ENCODE measurements at regions not wholly inside any gene's neighbourhood (a gene's known extent, or its start where the extent isn't known, plus 50 kb on each side); places are given as distances from the start of the nearest gene placed in this dataset.

GRCh38 chr13:33462109-33462508 lies 176.6 kb upstream of the STARD13 start:
- Histone ChIP-seq H2AFZ (no peak overlapping the region), H3K4me2 (ENCODE audit: low read length) (no peak overlapping the region), H3K9me3 (ENCODE audit: control insufficient read depth, low read length) (no peaks in the 10 kb centered on the region), H3K79me2 (no peaks in the 10 kb centered on the region), H3K27me3 (ENCODE audit: control insufficient read depth, insufficient read depth, low read length) (no peaks in the 10 kb centered on the region), H3K27ac (no peak overlapping the region), H3K4me1 (no peaks in the 10 kb centered on the region), H3K36me3 (ENCODE audit: control insufficient read depth, insufficient read depth, low read length) (no peaks in the 10 kb centered on the region), H3K4me3 (ENCODE audit: low read depth, low read length) (no peak overlapping the region), H3K9ac (no peak overlapping the region)
- TF ChIP-seq CTCF (IDR thresholded peaks at IDR 0.05): no peak

- Histone ChIP-seq H3K27me3 (ENCODE audit: control insufficient read depth, insufficient read depth, low read length) (no peaks in the 10 kb centered on the region), H3K9ac (no peak overlapping the region), H3K4me3 (ENCODE audit: low read depth, low read length) (no peak overlapping the region), H3K4me1 (no peaks in the 10 kb centered on the region), H3K9me3 (ENCODE audit: control insufficient read depth, low read length) (no peaks in the 10 kb centered on the region), H3K27ac (no peak overlapping the region), H3K36me3 (ENCODE audit: control insufficient read depth, insufficient read depth, low read length) (no peaks in the 10 kb centered on the region), H3K79me2 (no peaks in the 10 kb centered on the region), H3K4me2 (ENCODE audit: low read length) (no peak overlapping the region), H2AFZ (no peak overlapping the region)
- no peak for TF ChIP-seq CTCF (IDR thresholded peaks at IDR 0.05)
Measured at GRCh38 chr13:33464345-33464744, 178.8 kb upstream of the STARD13 start.

- no peak for TF ChIP-seq CTCF (IDR thresholded peaks at IDR 0.05)
- no peak overlapping the region for H3K4me2 ChIP-seq (ENCODE audit: low read length)
- no peaks in the 10 kb centered on the region for H3K4me1 ChIP-seq
- H3K27me3 ChIP-seq (ENCODE audit: control insufficient read depth, insufficient read depth, low read length): no peaks in the 10 kb centered on the region
- no peak overlapping the region for H3K4me3 ChIP-seq (ENCODE audit: low read depth, low read length)
- no peak overlapping the region for H2AFZ ChIP-seq
- H3K27ac ChIP-seq: no peak overlapping the region
- H3K36me3 ChIP-seq (ENCODE audit: control insufficient read depth, insufficient read depth, low read length): no peaks in the 10 kb centered on the region
- no peaks in the 10 kb centered on the region for H3K9me3 ChIP-seq (ENCODE audit: control insufficient read depth, low read length)
- H3K9ac ChIP-seq: no peak overlapping the region
- no peaks in the 10 kb centered on the region for H3K79me2 ChIP-seq
Measured at GRCh38 chr13:33466262-33466661, 180.7 kb upstream of the STARD13 start.

- Histone ChIP-seq H3K27me3 (ENCODE audit: control insufficient read depth, insufficient read depth, low read length) (no peaks in the 10 kb centered on the region), H3K4me1 (no peaks in the 10 kb centered on the region), H3K4me2 (ENCODE audit: low read length) (no peak overlapping the region), H2AFZ (no peak overlapping the region), H3K9ac (no peak overlapping the region), H3K4me3 (ENCODE audit: low read depth, low read length) (no peak overlapping the region), H3K36me3 (ENCODE audit: control insufficient read depth, insufficient read depth, low read length) (no peaks in the 10 kb centered on the region), H3K79me2 (no peaks in the 10 kb centered on the region), H3K9me3 (ENCODE audit: control insufficient read depth, low read length) (no peaks in the 10 kb centered on the region), H3K27ac (no peak overlapping the region)
- TF ChIP-seq CTCF (IDR thresholded peaks at IDR 0.05): no peak
Measured at GRCh38 chr13:33467556-33467955, 182.0 kb upstream of the STARD13 start.

- no peak overlapping the region for H3K9ac ChIP-seq
- no peaks in the 10 kb centered on the region for H3K9me3 ChIP-seq (ENCODE audit: control insufficient read depth, low read length)
- no peaks in the 10 kb centered on the region for H3K27me3 ChIP-seq (ENCODE audit: control insufficient read depth, insufficient read depth, low read length)
- no peak overlapping the region for H3K4me3 ChIP-seq (ENCODE audit: low read depth, low read length)
- no peak overlapping the region for H2AFZ ChIP-seq
- no peak for TF ChIP-seq CTCF (IDR thresholded peaks at IDR 0.05)
- H3K4me2 ChIP-seq (ENCODE audit: low read length): no peak overlapping the region
- H3K27ac ChIP-seq: no peak overlapping the region
- no peaks in the 10 kb centered on the region for H3K79me2 ChIP-seq
- H3K36me3 ChIP-seq (ENCODE audit: control insufficient read depth, insufficient read depth, low read length): no peaks in the 10 kb centered on the region
- H3K4me1 ChIP-seq: no peaks in the 10 kb centered on the region
Measured at GRCh38 chr13:33471204-33471603, 185.6 kb upstream of the STARD13 start.

Measured in parathyroid adenoma (tissue), 2 donors.